T-helper 17 cell (primary cell): ENCODE measurements at regions not wholly inside any gene's neighbourhood (a gene's known extent, or its start where the extent isn't known, plus 50 kb on each side); places are given as distances from the start of the nearest gene placed in this dataset.

Experiments used
- ATAC-seq: fragments of 150-1000 bp; cut with Tn5 transposase; 2 replicates; pipeline ENCODE4 v1.10.0; 2021; ENCODE audit warnings: mild to moderate bottlenecking, moderate library complexity
- DNase-seq, 3 donors: peaks; one replicate each; pipeline versions ENCODE4 v3.0.0 to v3.0.0-alpha.2; 2020 to 2021
- H3K9me3 ChIP-seq: one replicate; pipeline ENCODE4 v1.7.0; 2013; ENCODE audit warnings: low read length, mild to moderate bottlenecking; ENCODE audit not compliant: control insufficient read depth, poor library complexity, severe bottlenecking
- H3K27ac Mint-ChIP-seq: one replicate; pipeline ENCODE4 v1.8.0; 2022; ENCODE audit warnings: mild to moderate bottlenecking, moderate library complexity, mixed read lengths
- H3K27me3 Mint-ChIP-seq: one replicate; pipeline ENCODE4 v1.8.0; 2022; ENCODE audit warnings: mixed read lengths
- H3K36me3 Mint-ChIP-seq: one replicate; pipeline ENCODE4 v1.8.0; 2022; ENCODE audit warnings: low read depth, mixed read lengths
- H3K4me1 Mint-ChIP-seq: one replicate; pipeline ENCODE4 v1.8.0; 2022; ENCODE audit warnings: mild to moderate bottlenecking, mixed read lengths
- H3K4me3 Mint-ChIP-seq: one replicate; pipeline ENCODE4 v1.8.0; 2022; ENCODE audit warnings: mild to moderate bottlenecking, moderate library complexity, mixed read lengths

GRCh38 chr5:116389601-116390000 is 185.0 kb downstream of the SEMA6A start:
- H3K36me3 Mint-ChIP-seq = peaks cover 3% of the 10 kb centered on the region
- no peak for DNase-seq
- peaks cover 2% of the 10 kb centered on the region for H3K4me1 Mint-ChIP-seq
- H3K4me3 Mint-ChIP-seq = no peak overlapping the region
- H3K27ac Mint-ChIP-seq = no peak overlapping the region
- no peaks in the 10 kb centered on the region for H3K27me3 Mint-ChIP-seq
- no peaks in the 10 kb centered on the region for H3K9me3 ChIP-seq
- no peak for ATAC-seq

DNA sequence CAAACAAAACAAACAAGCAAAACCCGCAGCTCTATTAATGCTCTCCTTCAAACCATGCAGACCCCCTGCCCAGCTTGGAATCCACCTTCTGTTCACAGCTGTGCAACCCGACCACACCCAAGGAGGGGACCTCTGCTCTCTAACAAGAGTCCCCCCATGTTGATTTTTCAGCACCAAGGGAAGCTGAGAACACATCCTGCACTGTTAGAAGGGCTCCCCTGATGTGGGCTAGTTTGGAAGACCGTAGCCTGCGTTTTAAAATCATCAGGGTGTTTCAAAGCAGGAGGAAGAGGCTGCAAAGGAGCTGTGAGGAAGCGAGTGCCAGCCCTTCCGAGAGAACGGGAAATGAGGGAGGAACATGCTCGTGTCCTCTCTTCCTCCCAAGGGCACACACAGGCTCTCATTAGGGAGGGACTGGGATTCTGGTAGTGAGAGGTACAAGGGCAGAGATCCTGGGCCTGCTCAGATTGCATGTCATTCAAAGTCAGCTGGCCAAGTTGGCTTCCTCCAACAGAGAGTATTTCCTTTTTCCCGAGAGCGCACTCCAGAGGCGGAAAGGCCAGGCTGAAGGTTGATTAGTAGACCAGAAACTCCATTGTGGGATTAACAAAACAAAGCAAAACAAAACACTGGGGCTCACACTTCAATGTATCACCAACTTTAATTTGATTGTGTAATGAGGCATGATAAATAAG is 185.9 kb downstream of the SEMA6A start:
- H3K9me3 ChIP-seq = no peaks in the 10 kb centered on the region
- H3K27ac Mint-ChIP-seq = no peak overlapping the region
- H3K36me3 Mint-ChIP-seq = peaks cover under 1% of the 10 kb centered on the region
- H3K27me3 Mint-ChIP-seq = no peaks in the 10 kb centered on the region
- ATAC-seq (no peak), DNase-seq (no peak)
- H3K4me1 Mint-ChIP-seq = no peaks in the 10 kb centered on the region
- no peak overlapping the region for H3K4me3 Mint-ChIP-seq

- no peaks in the 10 kb centered on the region for H3K27me3 Mint-ChIP-seq
- H3K27ac Mint-ChIP-seq = no peak overlapping the region
- no peak overlapping the region for H3K4me3 Mint-ChIP-seq
- DNase-seq = no peak
- no peaks in the 10 kb centered on the region for H3K36me3 Mint-ChIP-seq
- H3K4me1 Mint-ChIP-seq = no peaks in the 10 kb centered on the region
- no peaks in the 10 kb centered on the region for H3K9me3 ChIP-seq
- ATAC-seq = no peak
Measured at GRCh38 chr5:116387738-116388137, 186.9 kb downstream of the SEMA6A start.

DNA sequence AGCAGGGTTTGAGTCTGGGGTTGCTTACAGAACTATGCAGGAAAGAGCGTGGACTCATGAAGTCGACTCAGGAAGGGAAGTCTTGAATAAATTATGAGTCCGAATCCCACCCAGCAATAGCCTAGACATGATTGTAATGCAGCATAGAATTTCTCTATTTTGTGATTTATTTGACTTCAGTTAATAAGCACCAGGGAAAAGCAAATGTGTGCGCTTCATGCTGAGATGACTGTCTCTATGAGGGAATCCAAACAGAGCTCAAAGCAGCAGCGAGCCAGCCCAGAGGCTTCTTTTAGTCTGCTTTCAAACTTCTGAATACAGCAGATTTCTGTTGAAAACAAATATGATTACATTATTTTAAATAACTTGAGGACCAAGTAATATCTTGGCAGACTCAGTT is 188.0 kb downstream of the SEMA6A start:
- Mint-ChIP-seq H3K36me3 (peaks cover 2% of the 10 kb centered on the region), H3K4me1 (no peaks in the 10 kb centered on the region), H3K27me3 (no peaks in the 10 kb centered on the region), H3K27ac (no peak overlapping the region), H3K4me3 (no peak overlapping the region)
- ATAC-seq (no peak), DNase-seq (no peak)
- no peaks in the 10 kb centered on the region for H3K9me3 ChIP-seq

DNA sequence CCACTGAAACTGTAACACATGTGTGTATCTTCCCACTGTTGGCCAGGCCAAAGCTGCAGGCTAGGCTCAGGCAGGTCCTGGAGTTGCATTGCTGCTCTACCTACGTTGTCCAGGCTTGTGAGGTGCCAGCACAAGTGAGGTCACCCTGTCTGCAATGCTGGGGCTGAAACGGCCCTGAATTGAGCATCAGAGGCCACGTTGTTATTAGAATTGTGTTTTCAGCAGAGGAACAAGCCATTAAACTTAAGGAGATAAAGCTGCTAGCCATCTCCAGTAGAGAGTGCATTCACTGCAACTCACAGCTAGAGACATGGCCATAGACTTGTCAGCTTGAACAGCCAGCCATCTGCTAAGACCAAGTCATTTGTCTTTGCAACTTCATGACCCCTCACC is 191.8 kb downstream of the SEMA6A start:
- no peak for ATAC-seq
- DNase-seq = no peak
- H3K4me3 Mint-ChIP-seq = no peak overlapping the region
- H3K4me1 Mint-ChIP-seq = no peaks in the 10 kb centered on the region
- H3K36me3 Mint-ChIP-seq = peaks cover 5% of the 10 kb centered on the region
- H3K27ac Mint-ChIP-seq = no peak overlapping the region
- no peaks in the 10 kb centered on the region for H3K27me3 Mint-ChIP-seq
- no peaks in the 10 kb centered on the region for H3K9me3 ChIP-seq

GRCh38 chr5:116382032-116382873 is 192.4 kb downstream of the SEMA6A start:
- H3K36me3 Mint-ChIP-seq = peaks cover 5% of the 10 kb centered on the region
- H3K4me1 Mint-ChIP-seq = no peaks in the 10 kb centered on the region
- H3K27ac Mint-ChIP-seq = no peak overlapping the region
- H3K4me3 Mint-ChIP-seq = no peak overlapping the region
- no peak for ATAC-seq
- H3K9me3 ChIP-seq = no peaks in the 10 kb centered on the region
- no peak for DNase-seq
- no peaks in the 10 kb centered on the region for H3K27me3 Mint-ChIP-seq

DNA sequence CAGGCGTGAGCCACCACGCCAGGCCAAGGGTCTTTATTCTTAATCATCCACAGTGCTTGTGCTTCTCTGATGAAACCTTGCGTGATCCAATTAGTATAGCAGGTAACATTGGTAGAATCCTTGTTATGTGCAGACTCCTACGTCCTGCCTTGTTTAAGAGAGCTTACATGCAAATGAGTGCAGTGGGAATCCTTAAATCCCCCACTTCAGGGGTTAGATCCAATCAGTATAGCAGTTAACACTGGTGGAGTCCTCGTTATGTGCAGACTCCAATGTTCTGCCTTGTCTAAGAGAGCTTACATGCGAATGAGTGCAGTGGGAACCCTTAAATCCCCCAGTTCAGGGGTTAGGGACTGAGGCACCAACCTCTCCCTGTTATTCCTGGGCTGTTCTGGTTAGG is 193.4 kb downstream of the SEMA6A start:
- H3K27me3 Mint-ChIP-seq = no peaks in the 10 kb centered on the region
- H3K27ac Mint-ChIP-seq = no peak overlapping the region
- H3K9me3 ChIP-seq = no peaks in the 10 kb centered on the region
- H3K4me1 Mint-ChIP-seq = no peaks in the 10 kb centered on the region
- H3K36me3 Mint-ChIP-seq = peaks cover 11% of the 10 kb centered on the region
- DNase-seq (no peak), ATAC-seq (no peak)
- no peak overlapping the region for H3K4me3 Mint-ChIP-seq

DNA sequence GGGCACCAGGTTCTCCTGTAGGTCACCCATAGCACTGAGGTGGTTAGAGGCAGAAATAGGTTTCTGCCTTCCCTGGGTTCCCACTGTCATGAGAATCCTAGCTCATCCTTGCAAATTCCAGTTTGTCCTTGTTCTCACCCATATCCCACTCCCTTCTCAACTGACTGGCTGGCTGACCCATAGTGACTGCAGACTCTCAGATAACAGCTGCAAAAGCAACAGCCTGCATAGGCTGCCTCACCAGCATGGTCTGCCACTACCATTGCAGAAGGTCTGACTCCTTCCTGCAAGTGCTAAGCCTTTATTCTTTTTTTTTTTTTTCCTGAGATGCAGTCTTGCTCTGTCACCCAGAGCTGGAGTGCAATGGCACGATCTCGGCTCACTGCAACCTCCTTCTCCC is 194.0 kb downstream of the SEMA6A start:
- Mint-ChIP-seq H3K27me3 (no peaks in the 10 kb centered on the region), H3K36me3 (peaks cover 13% of the 10 kb centered on the region), H3K4me1 (no peaks in the 10 kb centered on the region), H3K4me3 (no peak overlapping the region), H3K27ac (no peak overlapping the region)
- no peak for DNase-seq
- no peak for ATAC-seq
- H3K9me3 ChIP-seq = no peaks in the 10 kb centered on the region

DNA sequence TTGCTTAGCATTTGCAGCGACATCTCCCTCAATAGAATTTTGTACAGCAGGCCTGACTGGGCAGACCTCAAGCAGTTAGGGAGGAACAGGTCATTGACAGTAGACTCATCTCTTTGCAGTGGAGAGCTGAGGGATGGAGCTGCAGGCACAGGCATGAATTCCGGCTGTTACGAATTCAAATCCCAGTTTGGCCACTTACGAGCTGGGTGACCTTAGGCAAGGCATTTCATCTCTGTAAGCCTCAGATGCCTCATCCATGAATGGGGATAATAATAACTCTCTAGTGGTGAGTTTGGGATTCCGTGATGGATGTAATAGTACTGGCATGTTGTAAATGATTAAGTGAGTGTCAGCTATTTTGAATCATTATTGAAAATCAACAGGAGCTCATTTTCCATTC is 195.3 kb downstream of the SEMA6A start:
- ATAC-seq (no peak), DNase-seq (no peak)
- H3K27ac Mint-ChIP-seq = no peak overlapping the region
- no peaks in the 10 kb centered on the region for H3K9me3 ChIP-seq
- no peaks in the 10 kb centered on the region for H3K4me1 Mint-ChIP-seq
- H3K4me3 Mint-ChIP-seq = no peak overlapping the region
- peaks cover 13% of the 10 kb centered on the region for H3K36me3 Mint-ChIP-seq
- H3K27me3 Mint-ChIP-seq = no peaks in the 10 kb centered on the region

DNA sequence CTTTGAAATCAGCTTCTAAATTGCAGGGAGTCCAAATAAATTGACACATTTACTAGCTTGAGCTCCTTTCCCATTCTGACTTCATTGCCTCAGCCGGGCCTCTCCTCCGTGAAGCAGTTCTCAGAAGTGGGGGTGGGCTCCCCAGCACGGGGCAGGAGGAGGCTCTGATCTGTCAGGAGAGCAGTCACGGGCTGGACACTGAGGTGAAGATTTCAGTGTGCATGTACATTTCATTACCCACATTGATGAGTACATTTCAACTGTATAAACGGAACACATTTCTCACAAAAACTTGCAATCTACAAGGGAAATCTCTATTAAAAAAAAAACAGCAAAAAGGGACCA is 195.9 kb downstream of the SEMA6A start:
- DNase-seq (no peak), ATAC-seq (no peak)
- no peaks in the 10 kb centered on the region for H3K4me1 Mint-ChIP-seq
- H3K36me3 Mint-ChIP-seq = peaks cover 13% of the 10 kb centered on the region
- no peaks in the 10 kb centered on the region for H3K27me3 Mint-ChIP-seq
- H3K27ac Mint-ChIP-seq = no peak overlapping the region
- no peaks in the 10 kb centered on the region for H3K9me3 ChIP-seq
- H3K4me3 Mint-ChIP-seq = no peak overlapping the region

GRCh38 chr5:116378007-116378776 is 196.4 kb downstream of the SEMA6A start:
- H3K9me3 ChIP-seq = no peaks in the 10 kb centered on the region
- ATAC-seq = no peak
- no peak overlapping the region for H3K4me3 Mint-ChIP-seq
- peaks cover 13% of the 10 kb centered on the region for H3K36me3 Mint-ChIP-seq
- H3K27ac Mint-ChIP-seq = no peak overlapping the region
- H3K27me3 Mint-ChIP-seq = no peaks in the 10 kb centered on the region
- H3K4me1 Mint-ChIP-seq = no peaks in the 10 kb centered on the region
- DNase-seq = no peak

GRCh38 chr5:116377276-116378006 is 197.2 kb downstream of the SEMA6A start:
- H3K27ac Mint-ChIP-seq = no peak overlapping the region
- no peak for ATAC-seq
- no peaks in the 10 kb centered on the region for H3K4me1 Mint-ChIP-seq
- H3K9me3 ChIP-seq = no peaks in the 10 kb centered on the region
- no peak for DNase-seq
- H3K36me3 Mint-ChIP-seq = peaks cover 13% of the 10 kb centered on the region
- H3K27me3 Mint-ChIP-seq = no peaks in the 10 kb centered on the region
- H3K4me3 Mint-ChIP-seq = no peak overlapping the region

GRCh38 chr5:116375926-116376325 is 198.7 kb downstream of the SEMA6A start:
- Mint-ChIP-seq H3K4me3 (no peak overlapping the region), H3K4me1 (no peaks in the 10 kb centered on the region), H3K36me3 (peaks cover 7% of the 10 kb centered on the region), H3K27me3 (no peaks in the 10 kb centered on the region), H3K27ac (no peak overlapping the region)
- ATAC-seq (no peak), DNase-seq (no peak)
- H3K9me3 ChIP-seq = no peaks in the 10 kb centered on the region
